ENCODE measurements at regions not wholly inside any gene's neighbourhood (a gene's known extent, or its start where the extent isn't known, plus 50 kb on each side); places are given as distances from the start of the nearest gene placed in this dataset.

DNA sequence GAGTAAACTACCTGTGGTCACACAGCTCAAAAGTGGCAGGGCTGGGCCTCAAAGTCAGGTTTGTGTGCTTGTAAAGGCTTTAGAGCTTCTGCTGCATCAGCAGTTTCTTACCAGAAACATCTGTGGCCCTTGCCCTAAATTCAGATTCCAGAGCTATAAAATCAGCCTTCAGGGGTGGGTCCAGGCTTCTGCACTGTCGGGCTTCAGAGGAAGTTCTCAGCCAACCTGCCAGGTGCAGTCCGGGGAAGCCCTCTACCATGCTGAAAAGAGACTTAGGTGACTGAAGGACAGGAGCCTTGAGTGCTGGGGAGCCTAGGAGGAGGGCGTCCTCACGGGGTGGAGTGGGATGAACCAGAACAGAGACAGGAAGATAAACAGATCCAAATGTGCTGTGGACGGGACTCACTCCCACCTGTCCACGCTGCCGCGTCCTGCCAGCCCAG, 69.9 kb upstream of the HS6ST1 start:
- ChIA-PET CTCF (ENCODE audit: low intra/inter-chr PET ratio, low total read pairs) (interaction anchor here (0.9 kb wide), 1 partner anchor 67 kb away, joined by 3 read pairs; no protein-coding TSS in a partner anchor), POLR2A (no interaction called here)
- Histone ChIP-seq H3K36me3 (replicated peaks in 1 of 2; ENCODE audit: control insufficient read depth in 1 of 2, insufficient read depth in 2 of 2, low read length in 2 of 2) (no peaks in the 10 kb centered on the region), H3K9ac (ENCODE audit: insufficient read depth, low read depth, low read length) (no peak overlapping the region), H3K27me3 (ENCODE audit: control insufficient read depth in 1 of 2, insufficient read depth in 2 of 2, low read length in 2 of 2) (no peaks in the 10 kb centered on the region; a peak in 2 of 5 replicates), H3K4me1 (ENCODE audit: insufficient read depth, low read length) (peaks cover 10% of the 10 kb centered on the region), H4K20me1 (ENCODE audit: insufficient read depth, low read length) (no peaks in the 10 kb centered on the region), H3K27ac (ENCODE audit: extremely low read length, insufficient read depth, low read length) (no peak overlapping the region), H2AFZ (ENCODE audit: low read length) (no peak overlapping the region), H3K4me2 (ENCODE audit: low read depth, low read length) (no peak overlapping the region), H3K9me3 (ENCODE audit: low read length) (no peaks in the 10 kb centered on the region), H3K4me3 (replicated peaks in 1 of 3; ENCODE audit: insufficient read depth in 1 of 3, low read depth in 2 of 3, low read length in 3 of 3) (no peak overlapping the region), H3K79me2 (ENCODE audit: insufficient read depth, low read length) (no peaks in the 10 kb centered on the region)
- BruUV-seq (replicated peaks) = no TSS peak
- in situ Hi-C loops (cut with HindIII; ENCODE audit: extremely low pct_ligation_motif_present, low pct_unique_long_range_greater_than_20kb) (no loop called here), intact Hi-C loops (cut with micrococcal nuclease; ENCODE audit: unreplicated experiment) (loop anchor here (5.0 kb wide), 1 partner anchor 66 kb away; no protein-coding TSS in a partner anchor)
- WGBS (ENCODE audit: low lambda C conversion rate) = 67% methylated on average over 8 of the region's 8 CpGs
- ATAC-seq (no peak), DNase-seq (ENCODE audit: low spot score) (no peak), FAIRE-seq (no peak)
- TF ChIP-seq MAFF (IDR thresholded peaks at IDR 0.05; ENCODE audit: low read depth, low read length) = peak; percentile 96
- no peak for TF ChIP-seq NCOA2 (CRISPR knock-in tag; IDR thresholded peaks at IDR 0.05)
- no peak for TF ChIP-seq SAFB2 (CRISPR knock-in tag; IDR thresholded peaks at IDR 0.05; ENCODE audit: borderline replicate concordance, low read depth)
- no peak for TF ChIP-seq FOXA1 (IDR thresholded peaks at IDR 0.05)
- TF ChIP-seq FOXA1 (CRISPR knock-in tag; IDR thresholded peaks at IDR 0.05) = no peak
- peak; percentile 97 for TF ChIP-seq MAFK (conservative IDR thresholded peaks at IDR 0.05 in 1 of 2, IDR thresholded peaks at IDR 0.05 in 1 of 2; ENCODE audit: low read length in 2 of 2)

DNA sequence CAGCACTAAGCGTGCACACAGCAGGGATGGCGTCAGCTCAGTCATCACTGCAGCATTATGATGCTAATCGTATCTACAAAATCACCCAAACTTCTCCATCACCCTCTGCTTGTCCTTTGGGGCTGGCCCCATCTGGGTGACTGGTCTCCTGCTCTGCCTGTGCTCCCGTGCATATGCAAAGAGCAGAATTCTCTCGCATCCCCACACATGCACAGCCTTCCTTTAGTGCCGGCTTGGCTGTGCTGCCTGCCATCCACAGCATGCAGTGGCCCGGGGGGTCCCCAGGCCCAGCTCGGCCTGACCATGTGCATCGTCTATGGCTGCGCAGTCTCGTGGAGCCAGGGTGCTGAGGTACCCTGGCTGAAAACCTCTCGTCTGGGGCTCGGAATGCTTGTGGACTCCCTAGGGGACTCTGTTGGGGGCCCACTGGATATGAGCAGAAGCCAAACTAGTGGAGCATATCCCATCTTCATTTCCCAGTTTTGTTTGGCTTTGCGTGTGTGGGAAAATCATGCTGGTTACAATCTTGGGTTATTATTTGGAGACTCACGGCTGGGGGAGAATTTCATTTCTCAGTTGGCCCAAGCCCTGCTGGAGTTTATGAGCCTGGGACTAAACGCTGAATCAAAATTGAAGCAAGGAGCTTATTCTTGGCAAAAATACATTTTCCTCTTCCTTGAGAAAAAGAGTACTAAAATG, 70.9 kb upstream of the HS6ST1 start:
- in situ Hi-C loops (cut with HindIII; ENCODE audit: extremely low pct_ligation_motif_present, low pct_unique_long_range_greater_than_20kb) (no loop called here), intact Hi-C loops (cut with micrococcal nuclease; ENCODE audit: unreplicated experiment) (loop anchor here (5.0 kb wide), 1 partner anchor 67 kb away; no protein-coding TSS in a partner anchor)
- no TSS peak for BruUV-seq (replicated peaks)
- no peaks in the 10 kb centered on the region for H3K9me3 ChIP-seq (ENCODE audit: low read length)
- no peaks in the 10 kb centered on the region for H3K79me2 ChIP-seq (ENCODE audit: insufficient read depth, low read length)
- peaks cover 10% of the 10 kb centered on the region for H3K4me1 ChIP-seq (ENCODE audit: insufficient read depth, low read length)
- FAIRE-seq (no peak), ATAC-seq (no peak), DNase-seq (ENCODE audit: low spot score) (no peak)
- H3K36me3 ChIP-seq (replicated peaks in 1 of 2; ENCODE audit: control insufficient read depth in 1 of 2, insufficient read depth in 2 of 2, low read length in 2 of 2) = no peaks in the 10 kb centered on the region
- 69% methylated on average over 15 of the region's 16 CpGs for WGBS (ENCODE audit: low lambda C conversion rate)
- H3K4me2 ChIP-seq (ENCODE audit: low read depth, low read length) = no peak overlapping the region
- ChIA-PET POLR2A (no interaction called here), CTCF (ENCODE audit: low intra/inter-chr PET ratio, low total read pairs) (no interaction called here)
- no peak overlapping the region for H3K9ac ChIP-seq (ENCODE audit: insufficient read depth, low read depth, low read length)
- TF ChIP-seq JDP2 (CRISPR knock-in tag; IDR thresholded peaks at IDR 0.05; ENCODE audit: borderline replicate concordance) (no peak), MED13 (CRISPR knock-in tag; IDR thresholded peaks at IDR 0.05) (no peak)
- H2AFZ ChIP-seq (ENCODE audit: low read length) = no peak overlapping the region
- no peaks in the 10 kb centered on the region; a peak in 2 of 5 replicates for H3K27me3 ChIP-seq (ENCODE audit: control insufficient read depth in 1 of 2, insufficient read depth in 2 of 2, low read length in 2 of 2)
- H4K20me1 ChIP-seq (ENCODE audit: insufficient read depth, low read length) = no peaks in the 10 kb centered on the region
- H3K4me3 ChIP-seq (replicated peaks in 1 of 3; ENCODE audit: insufficient read depth in 1 of 3, low read depth in 2 of 3, low read length in 3 of 3) = no peak overlapping the region
- no peak overlapping the region for H3K27ac ChIP-seq (ENCODE audit: extremely low read length, insufficient read depth, low read length)
